Type B pancreatic cell (in vitro differentiated cells): ENCODE measurements at regions not wholly inside any gene's neighbourhood (a gene's known extent, or its start where the extent isn't known, plus 50 kb on each side); places are given as distances from the start of the nearest gene placed in this dataset.
"Not testable (repeated sequence)": the region's sequence is repeated elsewhere in the genome, so short reads cannot be mapped to it uniquely, and the experiment has no call there.

Experiments
- DNase-seq: peaks from one replicate; pipeline ENCODE4 v3.0.0; 2021; ENCODE audit warnings: mixed read lengths; ENCODE audit not compliant: unreplicated experiment; ENCODE audit errors: extremely low spot score
- H3K27ac Mint-ChIP-seq: 2 replicates; pipeline ENCODE4 v1.8.0; 2021; ENCODE audit warnings: mild to moderate bottlenecking, mixed read lengths
- H3K27me3 Mint-ChIP-seq: 2 replicates; pipeline ENCODE4 v1.8.0; 2021; ENCODE audit warnings: mixed read lengths
- H3K36me3 Mint-ChIP-seq: 2 replicates; pipeline ENCODE4 v1.8.0; 2021; ENCODE audit warnings: mixed read lengths
- H3K4me1 Mint-ChIP-seq: one replicate; pipeline ENCODE4 v1.8.0; 2021; ENCODE audit warnings: mixed read lengths; ENCODE audit not compliant: unreplicated experiment
- H3K4me3 Mint-ChIP-seq: 2 replicates; pipeline ENCODE4 v1.8.0; 2021; ENCODE audit warnings: mild to moderate bottlenecking, mixed read lengths
- H3K9me3 Mint-ChIP-seq: 2 replicates; pipeline ENCODE4 v1.8.0; 2021; ENCODE audit warnings: mixed read lengths
- TF ChIP-seq, protein P1 (sequence below): fragments of 200-600 bp; sonication (generic); conservative IDR thresholded peaks from 2 replicates; pipeline ENCODE4 v1.5.0; 2021; ENCODE audit warnings: antibody characterized with exemption, mild to moderate bottlenecking

DNA sequence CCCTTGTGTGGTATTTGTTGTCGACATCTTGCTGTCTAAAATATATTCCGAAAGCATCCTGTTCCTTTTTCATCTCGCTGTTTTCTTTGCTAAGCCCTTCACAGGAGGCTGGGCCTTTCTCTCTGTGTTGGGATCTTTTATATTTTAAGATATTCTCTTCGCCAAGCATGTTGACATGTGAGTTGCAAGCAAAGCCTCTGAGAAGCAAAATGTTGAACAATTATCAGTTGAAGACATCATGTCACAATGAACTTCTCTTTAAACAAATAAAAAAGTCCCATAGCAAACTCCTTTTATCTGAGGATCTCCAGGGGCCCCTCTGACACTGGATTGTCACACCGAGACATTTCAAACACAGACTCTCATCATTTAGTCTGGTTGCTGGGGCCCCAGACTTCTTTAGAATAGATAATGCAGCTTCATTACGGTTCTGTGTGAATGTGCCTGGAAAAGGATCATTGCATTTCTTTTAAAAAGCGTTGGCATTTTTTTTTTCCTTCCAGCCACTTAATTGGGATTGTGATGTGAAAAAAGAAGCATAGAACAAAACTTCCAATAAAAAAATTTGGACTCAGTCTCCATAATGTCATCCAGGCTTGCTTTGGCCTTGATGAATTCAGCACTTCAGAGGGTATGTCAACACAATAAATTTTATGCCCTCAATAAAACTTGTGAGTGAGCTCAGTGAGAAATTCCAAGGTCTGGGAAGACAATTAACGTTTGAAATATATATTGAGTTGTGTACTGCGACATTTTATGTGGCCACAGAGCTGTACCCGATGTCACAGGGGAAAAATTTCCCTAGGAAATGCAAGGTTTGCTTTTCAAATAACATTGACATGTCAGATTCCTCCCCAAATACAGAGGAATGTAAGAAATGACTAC is 496.8 kb downstream of the XYLT1 start:
- H3K36me3 Mint-ChIP-seq = no peaks in the 10 kb centered on the region
- H3K4me1 Mint-ChIP-seq = no peaks in the 10 kb centered on the region
- H3K9me3 Mint-ChIP-seq = no peaks in the 10 kb centered on the region
- TF ChIP-seq, protein P1, sequence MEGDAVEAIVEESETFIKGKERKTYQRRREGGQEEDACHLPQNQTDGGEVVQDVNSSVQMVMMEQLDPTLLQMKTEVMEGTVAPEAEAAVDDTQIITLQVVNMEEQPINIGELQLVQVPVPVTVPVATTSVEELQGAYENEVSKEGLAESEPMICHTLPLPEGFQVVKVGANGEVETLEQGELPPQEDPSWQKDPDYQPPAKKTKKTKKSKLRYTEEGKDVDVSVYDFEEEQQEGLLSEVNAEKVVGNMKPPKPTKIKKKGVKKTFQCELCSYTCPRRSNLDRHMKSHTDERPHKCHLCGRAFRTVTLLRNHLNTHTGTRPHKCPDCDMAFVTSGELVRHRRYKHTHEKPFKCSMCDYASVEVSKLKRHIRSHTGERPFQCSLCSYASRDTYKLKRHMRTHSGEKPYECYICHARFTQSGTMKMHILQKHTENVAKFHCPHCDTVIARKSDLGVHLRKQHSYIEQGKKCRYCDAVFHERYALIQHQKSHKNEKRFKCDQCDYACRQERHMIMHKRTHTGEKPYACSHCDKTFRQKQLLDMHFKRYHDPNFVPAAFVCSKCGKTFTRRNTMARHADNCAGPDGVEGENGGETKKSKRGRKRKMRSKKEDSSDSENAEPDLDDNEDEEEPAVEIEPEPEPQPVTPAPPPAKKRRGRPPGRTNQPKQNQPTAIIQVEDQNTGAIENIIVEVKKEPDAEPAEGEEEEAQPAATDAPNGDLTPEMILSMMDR = no peak
- DNase-seq = no peak
- H3K4me3 Mint-ChIP-seq = no peak overlapping the region
- H3K27me3 Mint-ChIP-seq = no peaks in the 10 kb centered on the region
- H3K27ac Mint-ChIP-seq = no peak overlapping the region

DNA sequence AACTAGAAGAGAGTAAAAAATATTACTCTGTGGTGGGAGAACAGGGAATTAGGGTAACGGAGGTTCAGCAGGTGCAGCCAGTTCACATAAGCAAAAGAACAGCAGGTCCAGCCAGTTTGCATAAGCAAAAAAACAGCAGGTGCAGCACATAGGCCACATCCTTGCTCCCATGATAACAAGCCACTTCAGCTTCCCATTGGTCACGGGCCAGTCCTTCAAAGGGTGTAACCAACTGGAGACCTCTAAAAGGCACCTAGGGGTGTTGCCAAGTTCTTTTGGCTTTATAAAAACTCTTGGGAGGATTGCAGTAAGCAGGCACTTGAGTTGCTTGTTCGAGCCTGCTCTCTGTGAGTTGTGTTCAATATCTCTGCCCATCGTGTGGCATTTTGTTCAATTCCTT is 488.1 kb downstream of the XYLT1 start:
- no peaks in the 10 kb centered on the region for H3K9me3 Mint-ChIP-seq
- H3K4me1 Mint-ChIP-seq = no peaks in the 10 kb centered on the region
- H3K36me3 Mint-ChIP-seq = no peaks in the 10 kb centered on the region
- TF ChIP-seq, protein P1 = no peak
- H3K4me3 Mint-ChIP-seq = no peak overlapping the region
- no peak for DNase-seq
- H3K27me3 Mint-ChIP-seq = no peaks in the 10 kb centered on the region
- no peak overlapping the region for H3K27ac Mint-ChIP-seq

DNA sequence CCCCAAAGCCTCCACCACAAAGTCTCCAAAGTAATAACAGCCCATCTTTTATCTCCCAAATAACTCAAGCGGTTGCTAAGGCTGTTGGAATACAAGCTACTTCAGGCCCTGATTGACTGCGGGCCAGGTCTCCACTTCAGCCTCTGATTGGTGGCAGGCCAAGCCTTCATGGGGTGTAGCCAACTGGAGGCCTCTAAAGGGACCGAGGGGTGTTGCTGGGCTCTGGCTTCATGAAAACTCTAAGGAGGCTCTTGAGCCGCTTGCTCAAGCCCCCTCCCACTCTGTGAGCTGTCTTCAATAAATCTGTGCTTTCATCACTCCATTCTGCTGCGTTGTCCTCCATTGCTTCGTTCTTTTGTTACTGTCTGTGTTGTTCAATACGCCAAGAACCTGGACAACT is 487.2 kb downstream of the XYLT1 start:
- Mint-ChIP-seq H3K27ac (no peak overlapping the region), H3K4me1 (no peaks in the 10 kb centered on the region), H3K9me3 (no peaks in the 10 kb centered on the region), H3K4me3 (no peak overlapping the region), H3K36me3 (no peaks in the 10 kb centered on the region), H3K27me3 (no peaks in the 10 kb centered on the region)
- TF ChIP-seq, protein P1 = no peak
- DNase-seq = no peak

DNA sequence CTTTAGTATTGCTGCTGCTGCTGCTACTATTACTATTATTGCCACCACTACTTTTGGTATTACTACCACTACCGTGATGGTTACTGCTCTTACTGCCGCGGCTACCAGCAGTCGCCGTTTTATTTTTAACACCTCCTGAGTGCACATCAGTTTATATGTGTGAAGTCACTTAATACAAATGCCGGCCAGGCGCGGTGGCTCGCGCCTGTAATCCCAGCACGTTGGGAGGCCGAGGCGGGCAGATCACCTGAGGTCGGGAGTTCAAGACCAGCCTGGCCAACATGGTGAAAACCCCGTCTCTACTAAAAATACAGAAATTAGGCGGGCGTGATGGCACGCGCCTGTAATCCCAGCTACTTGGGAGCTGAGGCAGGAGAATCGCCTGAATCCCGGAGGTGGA is 486.7 kb downstream of the XYLT1 start:
- H3K36me3 Mint-ChIP-seq, H3K4me1 Mint-ChIP-seq, H3K27ac Mint-ChIP-seq, H3K9me3 Mint-ChIP-seq, H3K27me3 Mint-ChIP-seq, DNase-seq, H3K4me3 Mint-ChIP-seq: not testable (repeated sequence)

DNA sequence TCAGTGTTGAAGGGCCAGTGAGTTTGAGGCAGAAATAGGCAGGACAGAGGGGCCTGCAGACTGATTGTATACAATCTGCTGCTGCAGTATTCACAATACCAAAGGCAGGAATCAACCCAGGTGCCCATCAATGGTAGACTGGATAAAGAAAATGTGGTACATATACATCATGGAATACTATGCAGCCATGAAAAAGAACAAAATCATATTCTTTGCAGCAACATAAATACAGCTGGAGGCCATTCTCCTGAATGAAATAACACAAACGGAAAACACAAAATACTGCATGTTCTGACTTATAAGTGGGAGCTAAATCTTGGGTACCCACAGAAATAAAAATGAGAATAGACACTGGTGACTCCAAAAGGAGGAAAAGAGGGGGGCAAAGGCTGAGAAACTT is 485.1 kb downstream of the XYLT1 start:
- TF ChIP-seq, protein P1 = no peak
- H3K4me1 Mint-ChIP-seq = no peaks in the 10 kb centered on the region
- no peak for DNase-seq
- H3K4me3 Mint-ChIP-seq = no peak overlapping the region
- H3K27me3 Mint-ChIP-seq = no peaks in the 10 kb centered on the region
- no peaks in the 10 kb centered on the region for H3K9me3 Mint-ChIP-seq
- no peaks in the 10 kb centered on the region for H3K36me3 Mint-ChIP-seq
- H3K27ac Mint-ChIP-seq = no peak overlapping the region

DNA sequence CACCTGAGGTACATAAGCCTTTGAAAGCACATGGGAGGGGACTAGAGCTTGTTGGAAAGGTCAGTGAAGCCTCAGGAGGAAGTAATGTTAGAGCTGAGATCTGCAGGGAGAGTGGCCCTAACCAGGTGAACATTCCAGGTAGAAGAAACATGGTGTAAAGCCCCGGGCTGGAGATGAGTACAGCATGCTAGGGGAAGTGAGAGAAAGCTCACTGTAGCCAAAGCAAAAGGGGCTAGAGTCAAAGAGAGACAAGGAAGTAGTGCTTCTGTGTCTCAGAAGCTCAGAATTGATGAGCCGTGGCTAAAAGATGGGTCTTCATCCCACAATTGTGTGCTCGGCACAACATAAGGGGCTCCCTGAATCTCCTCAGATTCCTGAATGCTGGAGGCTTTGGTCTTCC is 481.8 kb downstream of the XYLT1 start:
- H3K27ac Mint-ChIP-seq = no peak overlapping the region
- H3K36me3 Mint-ChIP-seq = no peaks in the 10 kb centered on the region
- TF ChIP-seq, protein P1 = no peak
- no peaks in the 10 kb centered on the region for H3K9me3 Mint-ChIP-seq
- no peak for DNase-seq
- no peak overlapping the region for H3K4me3 Mint-ChIP-seq
- H3K27me3 Mint-ChIP-seq = no peaks in the 10 kb centered on the region
- peaks cover 5% of the 10 kb centered on the region for H3K4me1 Mint-ChIP-seq
